SK-N-MC (cell line): ENCODE measurements at regions not wholly inside any gene's neighbourhood (a gene's known extent, or its start where the extent isn't known, plus 50 kb on each side); places are given as distances from the start of the nearest gene placed in this dataset.

ENCODE experiments used
- EZH2 ChIP-seq: fragments of 200-600 bp; sonication (generic); IDR thresholded peaks from one replicate; pipeline ENCODE4 v1.6.1; 2017; ENCODE audit warnings: antibody characterized with exemption
- FOXP2 ChIP-seq: optimal IDR thresholded peaks from 2 replicates; pipeline ENCODE3; 2011; ENCODE audit warnings: mild to moderate bottlenecking, moderate library complexity; ENCODE audit not compliant: insufficient read depth; ENCODE audit errors: extremely low read length, control extremely low read depth
- POLR2AphosphoS5 ChIP-seq: IDR thresholded peaks from 2 replicates; pipeline ENCODE4 v1.6.1; 2012; ENCODE audit warnings: mild to moderate bottlenecking, low read depth, low read length, borderline replicate concordance

GRCh38 chr16:61243954-61244353 is 792.3 kb downstream of the CDH8 start:
- TF ChIP-seq POLR2AphosphoS5 (no peak), EZH2 (no peak), FOXP2 (no peak)
